ENCODE measurements at regions not wholly inside any gene's neighbourhood (a gene's known extent, or its start where the extent isn't known, plus 50 kb on each side); places are given as distances from the start of the nearest gene placed in this dataset.

DNA sequence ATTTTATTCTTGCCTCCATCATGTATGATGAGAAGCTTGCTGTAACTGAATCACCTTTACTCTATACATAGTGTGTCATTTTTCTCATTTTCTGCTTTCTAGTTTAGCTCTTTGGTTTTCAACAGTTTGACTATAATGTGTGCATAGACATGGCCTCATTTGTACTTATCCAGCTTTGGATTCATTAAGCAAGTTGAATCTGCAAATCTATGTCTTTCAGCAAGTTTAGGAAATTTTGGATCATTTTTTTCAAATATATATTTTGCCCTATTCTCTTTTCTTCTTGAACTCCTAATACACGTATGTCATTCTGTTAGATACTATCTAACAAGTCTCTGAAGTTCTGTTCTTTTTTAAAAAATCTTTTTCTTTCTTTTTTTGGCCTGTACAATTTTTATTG is 57.8 kb downstream of the PRLHR start:
- no peak for DNase-seq

DNA sequence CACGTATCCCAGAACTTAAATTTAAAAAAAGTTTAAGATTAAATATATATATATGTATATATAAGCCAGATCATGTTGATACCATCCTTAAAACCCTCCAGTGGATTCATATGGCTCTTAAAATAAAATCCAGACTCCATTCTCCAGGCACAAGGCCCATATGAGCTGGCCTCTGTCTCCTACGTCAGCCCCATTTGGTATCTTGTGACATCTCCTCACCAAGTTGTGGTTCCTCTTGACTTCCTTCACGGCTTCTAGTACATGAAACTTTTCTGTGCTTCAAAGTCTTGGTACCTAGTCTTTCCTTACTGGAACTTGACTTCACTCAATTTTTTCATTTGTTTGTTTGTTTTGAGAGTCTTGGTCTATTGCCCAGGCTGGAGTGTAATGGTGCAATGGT is 61.3 kb downstream of the PRLHR start:
- DNase-seq = no peak

DNA sequence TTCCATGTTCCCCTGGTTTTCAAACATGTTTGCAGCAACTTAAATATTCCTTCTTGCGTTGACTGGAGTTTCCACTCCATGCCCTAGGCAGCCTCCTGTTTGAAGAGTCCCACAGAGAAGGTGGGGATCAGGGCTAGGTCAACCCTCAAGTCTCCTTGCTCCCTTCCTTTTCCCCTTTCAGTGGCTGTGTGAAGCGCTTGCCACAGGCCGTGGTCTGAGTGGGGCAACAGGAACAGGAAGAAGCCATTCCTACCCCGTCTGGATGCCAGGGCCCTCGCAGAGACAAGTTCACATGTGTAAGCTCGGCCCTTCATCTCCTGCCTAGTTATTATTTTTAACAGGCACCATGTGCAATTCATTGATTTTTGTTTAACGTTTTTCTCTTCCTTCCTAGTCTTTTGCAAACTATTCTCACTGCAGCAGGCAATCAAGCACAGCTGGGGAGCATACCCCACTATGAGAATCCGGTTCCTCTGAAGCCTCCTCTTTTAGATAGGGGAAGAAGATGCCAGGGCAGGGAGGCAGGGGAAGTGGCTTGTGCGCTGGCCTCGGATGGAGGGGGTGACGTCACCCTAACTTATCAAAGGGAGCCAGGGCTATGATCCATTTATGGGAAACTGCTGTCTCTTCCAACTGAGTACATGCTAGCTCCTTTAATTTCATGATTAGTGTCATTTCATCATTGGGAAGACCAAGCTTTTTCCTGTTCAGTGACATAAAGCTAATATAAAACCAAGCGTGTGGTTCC is 64.2 kb downstream of the PRLHR start:
- DNase-seq = no peak

DNA sequence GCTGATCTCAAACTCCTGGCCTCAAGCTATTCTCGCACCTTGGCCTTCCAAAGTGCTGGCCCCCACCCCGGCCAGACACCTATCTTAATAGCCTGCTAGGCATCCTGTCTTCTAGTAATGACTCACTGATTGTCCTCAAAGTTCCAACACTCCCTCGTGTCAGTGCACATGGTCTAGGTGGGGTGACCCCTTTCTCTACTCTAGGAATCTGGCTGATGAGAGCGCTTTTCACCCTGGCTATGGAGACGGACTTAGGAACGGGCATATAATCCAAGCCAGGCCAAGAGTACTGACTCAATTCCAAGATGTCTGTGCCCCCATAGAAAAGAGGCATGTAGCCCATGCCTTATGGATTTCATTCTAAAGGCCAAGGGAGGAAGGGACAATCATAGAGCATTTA is 67.0 kb downstream of the PRLHR start:
- no peak for DNase-seq

DNA sequence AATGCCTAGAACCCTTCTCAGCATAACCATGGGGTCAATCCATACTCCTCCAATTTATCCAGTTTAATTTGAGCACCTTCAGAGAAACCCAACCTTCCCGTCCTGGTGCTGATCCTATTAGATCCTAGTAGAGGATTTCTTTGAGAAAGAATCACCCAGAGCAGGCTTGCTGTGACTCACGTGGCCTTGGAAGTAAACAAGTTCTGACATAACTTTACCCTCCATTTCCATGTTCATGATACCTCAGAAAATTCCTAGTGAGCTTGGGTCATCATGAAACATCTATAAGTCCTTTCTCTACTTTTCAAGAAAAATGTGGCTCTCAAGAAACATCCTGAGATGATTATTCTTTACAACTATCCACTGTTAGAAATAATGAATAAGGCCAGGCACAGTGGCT is 71.7 kb downstream of the PRLHR start:
- DNase-seq = no peak

DNA sequence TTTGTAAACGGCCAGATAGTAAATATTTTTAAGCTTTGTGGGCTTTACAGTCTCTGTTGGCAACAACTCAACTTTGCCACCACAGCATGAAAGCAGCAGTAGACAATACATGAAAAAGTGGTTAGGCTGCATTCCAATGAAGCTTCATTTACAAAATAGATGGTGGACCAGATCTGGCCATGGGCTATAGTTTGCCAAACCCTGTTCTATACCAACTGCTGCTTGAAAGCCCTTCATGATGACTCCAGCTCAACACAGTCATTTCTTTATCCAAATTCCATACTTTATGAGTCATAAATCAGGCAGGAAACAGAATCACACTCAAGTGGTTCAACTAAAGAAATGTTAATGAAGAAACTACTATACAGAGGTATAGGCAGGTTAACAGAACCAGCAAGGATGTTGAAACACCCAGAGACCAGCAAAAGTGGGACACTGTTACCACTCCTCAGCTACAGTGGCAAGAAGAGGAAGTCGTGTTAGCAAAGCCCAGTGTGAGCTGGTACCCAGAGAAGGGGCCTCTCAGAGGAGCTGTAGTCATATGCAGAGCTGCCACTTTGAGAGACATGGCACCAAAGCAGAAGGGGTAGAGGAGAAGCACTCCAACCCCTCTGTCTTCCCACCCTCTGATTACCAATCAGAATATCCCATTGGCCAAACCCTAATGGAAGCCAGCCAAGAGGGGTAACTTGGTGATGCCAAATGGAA is 72.5 kb downstream of the PRLHR start:
- DNase-seq = no peak

DNA sequence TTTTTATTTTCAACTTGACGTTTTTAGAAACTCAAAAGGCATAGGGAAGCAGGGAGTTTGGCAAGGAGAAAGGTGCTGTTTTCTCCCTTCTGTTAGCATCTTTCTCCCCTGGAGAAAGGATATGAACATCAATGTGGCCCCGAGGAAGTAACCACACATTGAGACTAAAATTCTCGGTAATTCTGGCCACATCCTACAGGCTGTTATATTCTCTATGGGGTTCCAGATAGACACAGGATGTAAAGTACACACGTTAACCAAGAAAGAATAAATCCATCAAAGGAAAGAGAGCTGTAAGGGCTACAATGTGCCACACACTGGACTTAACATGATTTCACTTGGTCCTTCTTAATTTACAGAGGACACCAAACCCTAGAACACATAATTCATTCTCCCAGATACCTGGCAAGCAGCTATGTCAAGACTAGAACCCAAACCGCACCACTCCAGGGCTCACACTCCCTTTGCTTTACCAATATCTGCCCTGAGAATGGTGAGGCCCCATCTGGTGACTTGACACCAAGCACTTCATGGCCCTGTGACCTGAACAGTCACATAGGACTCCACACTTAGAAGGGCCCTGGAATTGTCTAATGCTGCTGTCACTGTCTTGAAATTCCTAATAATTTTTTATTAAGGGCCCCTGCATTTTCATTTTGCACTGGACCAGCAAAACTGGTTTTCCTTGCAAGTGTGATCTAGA is 73.9 kb downstream of the PRLHR start:
- no peak for DNase-seq

DNA sequence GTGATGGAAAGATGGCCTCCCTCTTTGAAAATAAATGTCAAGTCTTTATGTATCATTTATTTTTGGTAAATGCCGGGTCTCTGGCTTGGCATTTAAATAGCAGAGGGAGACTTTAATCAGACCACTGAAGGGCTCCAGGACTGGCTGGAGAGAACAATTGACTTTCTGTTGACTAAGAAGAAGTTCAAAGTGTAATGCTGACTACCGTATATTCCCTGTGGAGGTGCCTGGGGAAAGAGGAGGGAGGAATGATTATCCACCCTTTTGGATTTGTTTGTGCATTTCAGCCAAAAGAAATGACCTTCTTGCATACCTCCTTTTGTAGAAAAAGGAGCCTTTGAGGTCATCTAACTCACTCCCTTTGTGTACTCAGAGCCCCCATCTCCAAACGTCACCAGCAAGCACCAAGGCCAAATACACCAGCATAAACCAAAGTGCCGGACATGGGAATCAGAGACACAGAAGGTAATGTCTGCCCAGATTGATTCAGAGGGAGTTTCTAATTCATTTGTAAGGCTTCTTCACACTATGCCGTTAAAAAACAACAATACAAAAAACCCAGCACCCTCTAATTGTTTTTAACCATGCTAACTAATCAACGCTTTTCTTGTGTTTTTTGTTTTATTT is 75.2 kb downstream of the PRLHR start:
- no peak for DNase-seq

DNA sequence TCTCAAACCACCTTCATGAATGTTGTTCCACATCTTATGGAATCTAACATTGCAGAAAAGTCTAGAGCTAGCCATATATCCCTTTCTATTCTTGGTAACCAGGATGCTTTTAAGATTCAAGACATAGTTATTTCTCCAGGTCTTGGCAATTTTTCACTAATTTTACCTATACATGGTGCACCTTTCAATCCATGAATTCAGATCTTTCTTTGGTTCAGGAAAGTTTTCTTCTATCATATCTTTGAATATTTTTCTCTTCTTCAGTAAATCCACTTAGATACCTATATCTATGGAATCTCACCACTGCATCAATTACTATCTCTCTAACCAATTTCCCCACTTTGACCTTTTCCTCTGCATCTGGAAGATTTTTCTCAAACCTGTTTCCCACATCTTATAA is 77.4 kb downstream of the PRLHR start:
- DNase-seq = no peak

DNA sequence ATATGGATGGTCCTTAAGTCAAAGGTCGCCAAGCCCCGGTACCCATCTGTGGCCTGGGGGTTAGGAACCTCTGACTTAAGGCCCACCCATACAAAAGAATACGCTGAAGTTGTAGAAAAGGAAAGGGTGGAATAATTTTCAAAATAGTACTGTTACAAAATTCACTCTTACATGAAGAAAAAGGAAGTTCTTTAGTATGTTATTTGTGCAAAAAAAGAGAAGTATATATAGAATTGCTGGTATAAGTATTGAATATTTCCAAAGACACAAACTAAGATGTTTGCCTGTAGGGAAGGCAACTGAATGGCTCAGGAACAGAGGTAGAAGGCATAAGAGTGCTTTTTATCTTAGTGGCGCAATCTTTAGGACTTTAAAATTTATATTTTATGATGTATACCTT is 78.7 kb downstream of the PRLHR start:
- no peak for DNase-seq

DNA sequence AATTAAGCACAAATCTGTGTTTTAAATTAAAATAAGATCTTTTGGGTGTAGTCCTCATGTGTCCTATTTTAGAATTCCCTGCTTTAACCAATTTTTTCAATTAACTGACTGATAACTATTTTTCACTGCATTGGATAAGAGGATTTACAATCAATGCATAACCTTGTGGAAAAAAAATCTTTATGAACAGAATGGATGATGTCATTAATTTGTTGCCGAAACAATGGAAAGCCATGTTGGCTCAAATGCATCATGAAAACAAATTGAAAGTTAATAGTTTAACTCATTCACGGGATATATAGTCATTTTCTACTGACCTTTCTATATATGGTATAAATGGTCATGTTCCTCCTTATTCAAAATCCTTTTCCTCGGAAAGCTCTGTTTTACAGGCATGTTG is 82.3 kb downstream of the PRLHR start:
- no peak for DNase-seq

DNA sequence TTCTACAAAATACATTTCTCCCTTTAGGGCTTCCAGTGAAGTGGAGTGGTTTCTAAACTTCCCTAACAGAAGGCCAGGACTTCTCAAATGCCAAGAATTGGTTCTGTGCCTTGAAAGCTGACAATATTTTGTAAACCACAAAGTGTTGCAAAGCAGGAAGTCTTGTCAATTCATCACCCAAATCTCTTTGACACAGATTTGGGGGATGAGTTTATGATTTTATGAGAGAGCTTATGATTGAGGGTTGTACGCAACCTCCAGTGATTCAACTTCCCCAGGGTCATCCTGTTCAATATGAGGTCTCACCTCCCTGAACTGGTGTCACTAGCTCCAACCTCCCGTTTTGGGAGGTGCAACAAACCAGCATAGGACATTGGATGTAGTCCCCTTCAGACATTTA is 83.7 kb downstream of the PRLHR start:
- DNase-seq = no peak

DNA sequence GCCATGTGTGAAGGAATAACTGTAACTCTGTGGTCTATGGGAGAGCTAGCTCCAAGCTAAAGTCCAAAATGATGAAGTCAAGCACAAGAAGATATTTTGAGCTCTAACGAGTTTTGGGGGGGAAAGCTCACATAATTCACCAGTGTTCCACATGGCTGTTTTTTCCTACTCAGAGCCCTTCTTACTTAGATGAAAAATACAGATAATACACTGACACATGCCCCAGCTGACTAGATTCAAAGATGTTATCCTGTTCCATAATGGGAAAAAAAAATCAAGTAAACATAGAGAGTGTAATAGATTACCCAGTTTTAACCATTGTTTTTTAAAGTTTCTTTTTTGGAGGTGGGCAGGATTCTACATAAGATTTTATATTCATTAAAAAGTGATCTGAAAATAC is 86.6 kb downstream of the PRLHR start:
- no peak for DNase-seq

DNA sequence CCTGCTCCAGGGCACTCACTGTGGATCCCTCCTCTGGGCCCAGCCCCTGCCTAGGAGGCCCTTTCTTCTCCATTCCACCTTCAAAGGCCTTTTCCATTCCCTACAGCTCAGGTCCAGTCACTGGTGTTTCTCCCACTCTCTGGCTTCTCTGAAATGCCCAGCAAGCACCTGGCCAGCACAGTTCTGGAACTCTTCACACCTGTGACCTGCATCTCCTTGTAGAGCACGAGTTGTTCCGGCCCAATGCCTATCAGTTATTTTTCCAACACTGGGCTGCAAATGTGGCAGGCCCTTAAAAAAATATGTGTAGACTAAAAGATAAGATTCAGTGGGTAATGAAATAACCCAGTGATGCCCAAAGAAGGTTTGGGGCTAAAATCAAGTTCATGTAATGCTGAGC is 87.1 kb downstream of the PRLHR start:
- DNase-seq = no peak

DNA sequence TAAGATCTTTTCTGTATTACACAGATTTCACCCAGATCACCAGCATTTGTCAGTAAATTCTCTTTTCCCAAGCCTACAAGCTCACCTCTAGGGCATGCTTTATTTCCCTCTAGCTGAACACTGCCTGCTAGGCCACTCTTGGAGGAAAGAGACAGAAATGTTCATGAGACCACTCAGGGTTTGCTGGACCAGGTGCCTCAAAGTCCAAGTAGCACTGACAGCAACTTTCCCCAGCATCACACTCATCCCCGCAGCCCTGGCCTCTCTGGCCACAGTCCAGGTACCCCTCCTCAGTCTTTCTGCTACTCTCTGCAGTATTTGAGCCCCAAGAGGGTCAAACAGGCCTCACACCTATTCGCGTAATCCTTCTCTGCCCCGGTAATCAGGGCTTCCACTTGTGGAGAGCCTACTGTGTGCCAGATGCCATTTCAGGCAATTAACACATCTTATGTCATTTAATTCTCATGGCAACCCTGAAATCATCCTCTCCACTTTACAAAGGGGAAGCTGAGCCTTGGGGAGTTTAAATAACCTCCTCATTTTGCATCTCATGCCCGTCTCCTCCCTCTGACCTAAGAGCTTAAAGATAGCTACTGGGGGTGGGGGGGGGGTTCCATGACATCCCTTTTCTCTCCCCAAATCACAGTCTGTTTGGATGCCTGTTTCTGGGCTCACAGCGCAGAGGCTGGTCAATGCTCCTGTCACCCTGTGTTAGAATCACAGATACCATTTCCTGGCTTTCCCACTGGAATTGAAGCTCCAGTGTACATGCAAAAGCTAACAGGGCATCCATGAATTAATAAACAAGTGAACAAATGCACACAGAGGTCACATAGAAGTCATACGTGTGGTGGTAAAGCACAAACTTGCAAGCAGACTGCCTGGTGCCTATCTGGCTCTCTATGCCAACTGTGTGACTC is 88.5 kb downstream of the PRLHR start:
- DNase-seq = no peak

DNA sequence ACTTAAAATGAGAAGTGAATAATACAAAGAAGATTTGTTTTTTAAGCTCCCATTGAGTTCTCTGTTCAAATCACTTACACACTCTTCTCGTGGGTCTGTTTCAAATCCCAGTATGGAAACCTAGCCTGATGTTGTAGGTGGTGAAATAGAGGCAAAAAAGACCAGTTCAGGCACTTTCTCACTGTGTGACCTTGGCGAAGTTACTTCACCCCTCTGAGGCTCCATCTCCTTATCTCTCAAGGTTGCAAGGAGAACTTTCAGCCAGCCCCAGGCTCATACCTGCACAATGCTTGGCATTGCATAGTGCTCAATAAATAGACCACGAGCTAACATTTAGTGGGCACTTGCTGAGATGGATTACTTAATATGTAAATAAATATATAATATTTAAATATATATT is 90.1 kb downstream of the PRLHR start:
- no peak for DNase-seq

DNA sequence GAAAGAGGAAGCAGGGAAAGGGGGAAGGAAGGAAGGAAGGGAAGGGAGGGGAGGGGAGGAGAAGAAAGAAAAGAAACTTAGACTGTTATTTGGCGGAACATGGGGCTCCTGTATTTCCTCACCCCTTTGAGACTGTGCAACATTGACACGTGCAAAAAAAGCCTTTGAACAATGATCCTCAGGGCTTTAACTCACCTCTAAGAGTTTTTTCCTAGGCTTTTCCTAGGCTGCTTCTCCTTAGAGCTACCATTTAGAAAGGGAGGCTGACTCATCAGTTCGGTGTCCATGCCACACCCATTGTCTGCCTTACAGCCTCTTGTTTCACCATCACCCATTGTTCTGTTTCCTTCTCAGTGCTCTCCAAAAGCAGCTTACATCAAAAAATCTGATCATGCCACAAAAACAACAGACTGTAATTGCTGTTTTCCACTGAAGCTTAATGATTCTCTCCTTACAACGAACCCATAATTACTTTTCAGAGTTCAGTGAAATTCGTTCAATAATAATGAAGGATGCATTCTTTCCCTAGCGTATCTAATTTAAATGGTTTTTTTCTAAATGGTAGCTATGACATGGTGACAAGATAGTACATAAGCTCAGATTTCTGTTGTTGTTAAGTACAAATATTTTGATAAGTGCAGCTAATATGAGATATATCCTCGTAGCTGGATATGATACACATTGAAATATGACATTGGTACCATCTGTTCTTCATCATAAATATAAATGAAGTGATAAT is 90.8 kb downstream of the PRLHR start:
- no peak for DNase-seq

DNA sequence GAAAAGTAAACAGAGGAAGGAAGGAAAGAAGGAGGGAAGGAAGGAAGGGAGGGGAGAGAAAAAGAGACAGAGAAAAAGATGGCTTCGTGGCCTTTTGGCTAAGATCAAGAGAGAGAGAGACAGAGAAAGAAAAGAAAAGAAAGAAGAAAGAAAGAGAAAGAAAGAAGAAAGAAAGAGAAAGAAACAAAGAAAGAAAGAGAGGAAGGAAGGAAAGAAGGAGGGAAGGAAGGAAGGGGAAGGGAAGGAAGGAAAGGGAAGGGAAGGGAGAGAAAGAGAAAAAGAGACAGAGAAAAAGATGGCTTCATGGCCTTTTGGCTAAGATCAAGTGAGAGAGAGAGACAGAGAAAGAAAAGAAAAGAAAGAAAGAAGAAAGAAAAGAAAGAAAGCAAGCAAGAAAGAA is 91.4 kb downstream of the PRLHR start:
- no peak for DNase-seq

DNA sequence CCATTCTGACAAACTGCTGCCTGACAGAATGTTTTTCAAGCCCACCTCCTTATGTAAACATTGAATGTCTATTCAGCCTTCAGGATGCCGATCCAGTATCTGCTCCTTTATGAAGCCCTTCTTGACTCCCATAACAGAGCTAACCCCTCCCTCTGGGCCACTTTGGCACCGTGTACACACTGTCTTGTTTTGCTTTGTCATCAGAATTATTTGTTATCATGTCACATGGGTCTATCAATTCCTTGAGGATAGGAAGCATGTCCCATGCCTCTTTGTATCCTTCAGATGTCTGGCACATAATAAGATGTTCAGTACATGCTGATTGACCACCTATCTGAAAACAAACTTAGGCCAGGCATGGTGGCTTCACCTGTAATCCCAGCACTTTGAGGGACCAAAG is 92.3 kb downstream of the PRLHR start:
- no peak for DNase-seq

DNA sequence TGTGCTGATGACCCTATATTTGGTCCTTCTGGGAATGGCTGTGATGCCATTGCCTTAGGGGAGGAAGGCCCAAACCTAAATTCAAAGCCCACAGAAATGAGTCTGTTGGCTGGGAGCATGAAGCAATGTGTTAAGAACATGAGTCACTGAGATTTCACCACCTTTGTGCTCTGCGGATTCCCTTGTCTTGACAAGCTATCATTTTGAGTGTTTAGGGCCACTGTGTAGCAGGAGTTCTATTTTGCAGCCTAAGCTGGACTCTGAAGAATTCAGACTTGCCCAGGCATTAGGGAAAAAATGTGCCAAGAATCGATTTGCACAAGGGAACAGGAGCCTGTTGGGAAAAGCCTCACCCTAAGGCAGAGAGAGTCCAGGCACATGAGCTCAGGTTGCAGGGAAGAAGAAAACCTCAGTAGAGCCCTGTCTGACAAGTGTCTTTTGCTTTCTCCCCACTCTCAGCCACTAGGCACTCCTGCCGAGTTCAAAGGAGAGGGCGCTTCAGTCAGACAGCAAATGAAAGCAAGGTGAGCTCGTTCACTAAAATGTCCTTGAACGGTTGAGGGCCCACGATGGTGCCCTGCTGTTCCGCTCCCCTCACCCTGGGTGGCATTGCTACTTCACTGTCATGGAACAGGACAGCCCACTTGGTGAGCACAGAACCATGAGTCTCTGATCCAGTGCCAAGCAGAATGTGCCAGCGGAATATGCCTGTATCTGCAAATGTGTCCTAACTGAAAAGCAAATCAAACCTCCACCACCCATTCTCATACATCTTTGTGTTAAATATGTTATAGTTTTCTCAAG is 93.6 kb downstream of the PRLHR start:
- no peak for DNase-seq

DNA sequence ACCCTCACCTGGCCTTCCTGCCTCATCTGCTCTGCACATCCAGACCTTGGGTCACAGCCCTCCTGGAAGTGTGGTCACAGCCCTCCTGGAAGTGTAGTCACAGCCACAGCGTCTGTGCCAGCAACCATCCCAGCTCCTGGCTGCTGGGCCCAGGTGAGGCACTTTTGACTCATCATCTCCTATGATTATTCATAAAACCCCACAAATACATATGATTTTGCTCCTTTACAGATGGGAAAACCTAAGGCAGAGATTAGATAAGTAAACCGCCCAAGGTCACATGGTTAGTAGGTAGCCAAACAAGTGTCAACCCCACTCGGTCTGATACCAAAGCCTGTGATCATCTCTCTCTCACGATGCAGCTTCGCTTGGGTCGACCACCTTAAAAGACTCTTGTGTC is 94.3 kb downstream of the PRLHR start:
- no peak for DNase-seq

Measured in activated effector memory CD4-positive, alpha-beta T cell treated with anti-CD3 and anti-CD28 coated beads, Interleukin-2, amount 50 U/mL, for 16 hours (primary cell).